HL-60 (cell line): ENCODE measurements at regions not wholly inside any gene's neighbourhood (a gene's known extent, or its start where the extent isn't known, plus 50 kb on each side); places are given as distances from the start of the nearest gene placed in this dataset.

ENCODE experiments used
- CTCF ChIP-seq: IDR thresholded peaks from one replicate; pipeline ENCODE4 v1.5.1; 2011; ENCODE audit warnings: low read length, control low read depth, inconsistent platforms; ENCODE audit not compliant: insufficient read depth
- GABPA ChIP-seq: IDR thresholded peaks from 2 replicates; pipeline ENCODE4 v1.6.1; 2012; ENCODE audit warnings: low read depth
- POLR2AphosphoS5 ChIP-seq: IDR thresholded peaks from 2 replicates; pipeline ENCODE4 v1.6.1; 2012; ENCODE audit warnings: low read depth
- REST ChIP-seq: IDR thresholded peaks from 2 replicates; pipeline ENCODE4 v1.6.1; 2012; ENCODE audit warnings: low read depth; ENCODE audit not compliant: insufficient replicate concordance

GRCh38 chr2:603427-603826 lies 73.8 kb downstream of the TMEM18 start:
- TF ChIP-seq CTCF (no peak), REST (no peak), POLR2AphosphoS5 (no peak), GABPA (no peak)
